NT2/D1 (cell line): ENCODE measurements at regions not wholly inside any gene's neighbourhood (a gene's known extent, or its start where the extent isn't known, plus 50 kb on each side); places are given as distances from the start of the nearest gene placed in this dataset.

Experiments used
- YY1 ChIP-seq: IDR thresholded peaks from 2 replicates; pipeline ENCODE4 v1.6.1; 2011; ENCODE audit not compliant: insufficient read length, insufficient read depth
- ZNF274 ChIP-seq: IDR thresholded peaks from 2 replicates; pipeline ENCODE4 v1.6.1; 2011; ENCODE audit warnings: mild to moderate bottlenecking, low read depth, low read length

GRCh38 chr2:217393585-217394032, 533.7 kb upstream of the TNP1 start:
- TF ChIP-seq ZNF274 (no peak), YY1 (no peak)
